ENCODE measurements at regions not wholly inside any gene's neighbourhood (a gene's known extent, or its start where the extent isn't known, plus 50 kb on each side); places are given as distances from the start of the nearest gene placed in this dataset.

- CTCF ChIA-PET, result no interaction called here
- no peak overlapping the region for H3K4me3 ChIP-seq (replicated peaks in 1 of 3; ENCODE audit: insufficient read depth in 1 of 3, low read depth in 1 of 3, low read length in 3 of 3)
- intact Hi-C loops (cut with micrococcal nuclease) (no loop called here), dilution Hi-C loops (cut with MboI; ENCODE audit: extremely low pct_ligation_motif_present, low sequenced_read_pairs) (no loop called here)
- H3K4me2 ChIP-seq (ENCODE audit: insufficient read depth, low read length), result no peak overlapping the region
- POLR2A ChIA-PET, result no interaction called here
- TF ChIP-seq GATA2 (IDR thresholded peaks at IDR 0.05; ENCODE audit: insufficient read depth, insufficient read length, low read depth, low read length), result no peak
- no peak for TF ChIP-seq JUN (IDR thresholded peaks at IDR 0.05; ENCODE audit: borderline replicate concordance, insufficient read depth, insufficient read length, low read depth)
- H2AFZ ChIP-seq (ENCODE audit: low read depth, low read length), result no peak overlapping the region
- H3K4me1 ChIP-seq (ENCODE audit: control insufficient read depth, extremely low read depth, insufficient read depth, low read length), result no peaks in the 10 kb centered on the region
- H3K9ac ChIP-seq (replicated peaks; ENCODE audit: extremely low read depth, insufficient read depth, low read length), result no peak overlapping the region
- H3K9me1 ChIP-seq (replicated peaks; ENCODE audit: control insufficient read depth, extremely low read depth, insufficient read depth, low read length), result no peaks in the 10 kb centered on the region
- DNase-seq (ENCODE audit: low read depth, low spot score) (no peak), FAIRE-seq (no peak)
- no peak overlapping the region for H3K27ac ChIP-seq (ENCODE audit: insufficient read depth, low read depth, low read length)
- no TSS peak for BruUV-seq (replicated peaks)
- H3K27me3 ChIP-seq (ENCODE audit: control insufficient read depth in 2 of 2, insufficient read depth in 2 of 2, low read length in 2 of 2), result no peaks in the 10 kb centered on the region
- no peaks in the 10 kb centered on the region for H3K36me3 ChIP-seq (ENCODE audit: control insufficient read depth in 2 of 2, extremely low read depth in 1 of 2, insufficient read depth in 2 of 2, low read length in 2 of 2)
- H3K9me3 ChIP-seq (replicated peaks; ENCODE audit: control insufficient read depth, insufficient read depth, low read length), result peaks cover 4% of the 10 kb centered on the region
- no peaks in the 10 kb centered on the region for H4K20me1 ChIP-seq (replicated peaks; ENCODE audit: control insufficient read depth, extremely low read depth, insufficient read depth, low read length)
- H3K79me2 ChIP-seq (ENCODE audit: control insufficient read depth, insufficient read depth, low read length), result no peaks in the 10 kb centered on the region
Measured at GRCh38 chr3:4044619-4045018, 245.4 kb downstream of the LRRN1 start.

DNA sequence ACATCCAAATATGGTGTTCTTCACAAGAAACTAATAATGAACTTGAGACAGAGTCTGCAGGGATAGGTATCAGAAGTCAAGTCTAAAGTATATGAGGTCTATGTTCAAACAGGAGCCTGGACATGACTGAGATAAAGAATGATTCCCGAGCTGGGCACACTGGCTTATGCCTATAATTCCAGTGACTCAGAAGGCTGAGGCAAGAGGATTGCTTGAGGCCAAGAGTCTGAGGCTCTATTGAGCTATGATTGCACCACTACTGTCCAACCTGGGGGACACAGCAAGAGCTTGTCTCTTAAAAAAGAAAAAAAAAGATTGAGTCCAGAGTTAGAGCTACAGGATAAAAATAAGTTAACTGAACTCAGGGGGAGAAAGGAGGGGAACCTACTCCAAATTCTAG lies 246.5 kb downstream of the LRRN1 start:
- Histone ChIP-seq H2AFZ (ENCODE audit: low read depth, low read length) (no peak overlapping the region), H3K9me3 (replicated peaks; ENCODE audit: control insufficient read depth, insufficient read depth, low read length) (peaks cover 4% of the 10 kb centered on the region), H4K20me1 (replicated peaks; ENCODE audit: control insufficient read depth, extremely low read depth, insufficient read depth, low read length) (no peaks in the 10 kb centered on the region), H3K27ac (ENCODE audit: insufficient read depth, low read depth, low read length) (no peak overlapping the region), H3K9ac (replicated peaks; ENCODE audit: extremely low read depth, insufficient read depth, low read length) (no peak overlapping the region), H3K27me3 (ENCODE audit: control insufficient read depth in 2 of 2, insufficient read depth in 2 of 2, low read length in 2 of 2) (no peaks in the 10 kb centered on the region), H3K79me2 (ENCODE audit: control insufficient read depth, insufficient read depth, low read length) (no peaks in the 10 kb centered on the region), H3K9me1 (replicated peaks; ENCODE audit: control insufficient read depth, extremely low read depth, insufficient read depth, low read length) (no peaks in the 10 kb centered on the region), H3K4me1 (ENCODE audit: control insufficient read depth, extremely low read depth, insufficient read depth, low read length) (no peaks in the 10 kb centered on the region), H3K4me2 (ENCODE audit: insufficient read depth, low read length) (no peak overlapping the region), H3K36me3 (ENCODE audit: control insufficient read depth in 2 of 2, extremely low read depth in 1 of 2, insufficient read depth in 2 of 2, low read length in 2 of 2) (no peaks in the 10 kb centered on the region), H3K4me3 (replicated peaks in 1 of 3; ENCODE audit: insufficient read depth in 1 of 3, low read depth in 1 of 3, low read length in 3 of 3) (no peak overlapping the region)
- dilution Hi-C loops (cut with MboI; ENCODE audit: extremely low pct_ligation_motif_present, low sequenced_read_pairs) (no loop called here), intact Hi-C loops (cut with micrococcal nuclease) (no loop called here)
- TF ChIP-seq JUN (IDR thresholded peaks at IDR 0.05; ENCODE audit: borderline replicate concordance, insufficient read depth, insufficient read length, low read depth) (no peak), POLR2A (IDR thresholded peaks at IDR 0.05; ENCODE audit: low read depth, low read length) (no peak), POLR2AphosphoS5 (IDR thresholded peaks at IDR 0.05; ENCODE audit: insufficient read depth, low read depth, low read length) (no peak)
- ChIA-PET CTCF (no interaction called here), POLR2A (no interaction called here)
- DNase-seq (ENCODE audit: low read depth, low spot score) (no peak), FAIRE-seq (no peak)
- no TSS peak for BruUV-seq (replicated peaks)
